WTC11 (cell line): ENCODE measurements at regions not wholly inside any gene's neighbourhood (a gene's known extent, or its start where the extent isn't known, plus 50 kb on each side); places are given as distances from the start of the nearest gene placed in this dataset.

Source experiments
- ATAC-seq: fragments of 200-7000 bp; cut with Tn5 transposase; 2 replicates; pipeline ENCODE4 v1.10.0; 2021; ENCODE audit warnings: mild to moderate bottlenecking, moderate library complexity
- CTCF ChIA-PET: fragments of 300-600 bp; sonication (Branson Sonifier 250); formaldehyde crosslinking; loops from one replicate; lab custom pipeline; 2021; ENCODE audit warnings: antibody characterized with exemption; lab: Charles Lee
- POLR2A ChIA-PET: fragments of 350-600 bp; sonication (Branson Sonifier 250); formaldehyde crosslinking; loops from one replicate; lab custom pipeline; 2021; ENCODE audit warnings: antibody characterized with exemption; lab: Charles Lee
- DNase-seq: peaks from one replicate; pipeline ENCODE4 v3.0.0; 2021; ENCODE audit warnings: low spot score
- H3K27ac Mint-ChIP-seq: 2 replicates; pipeline ENCODE4 v1.8.0; 2021; ENCODE audit warnings: mixed read lengths
- H3K27me3 Mint-ChIP-seq: 2 replicates; pipeline ENCODE4 v1.8.0; 2021; ENCODE audit warnings: low read depth, mild to moderate bottlenecking, moderate library complexity, mixed read lengths
- H3K36me3 Mint-ChIP-seq: 2 replicates; pipeline ENCODE4 v1.8.0; 2021; ENCODE audit warnings: mixed read lengths
- H3K4me1 Mint-ChIP-seq: 2 replicates; pipeline ENCODE4 v1.8.0; 2022; ENCODE audit warnings: mixed read lengths
- H3K4me3 Mint-ChIP-seq: 2 replicates; pipeline ENCODE4 v1.8.0; 2021; ENCODE audit warnings: mild to moderate bottlenecking, moderate library complexity, mixed read lengths
- H3K9me3 Mint-ChIP-seq: 2 replicates; pipeline ENCODE4 v1.8.0; 2021; ENCODE audit warnings: mixed read lengths
- CBFB ChIP-seq: sonication (generic); formaldehyde crosslinking; IDR thresholded peaks from 2 replicates; pipeline ENCODE4 v1.8.1; 2022; ENCODE audit warnings: mild to moderate bottlenecking, low read depth, missing genetic modification reagents
- ESRRA ChIP-seq: sonication (generic); formaldehyde crosslinking; IDR thresholded peaks from 2 replicates; pipeline ENCODE4 v1.8.1; 2022; ENCODE audit warnings: mild to moderate bottlenecking, missing genetic modification reagents, borderline replicate concordance
- GTF2I ChIP-seq: fragments of 250-450 bp; sonication (Bioruptor Pico); conservative IDR thresholded peaks from 2 replicates; pipeline ENCODE4 v1.4.0; 2021; ENCODE audit warnings: mild to moderate bottlenecking
- HMGA2 ChIP-seq: fragments of 250-450 bp; sonication (Bioruptor Pico); IDR thresholded peaks from 2 replicates; pipeline ENCODE4 v1.4.0; 2021; ENCODE audit warnings: mild to moderate bottlenecking, moderate library complexity
- MXD4 ChIP-seq: fragments of 250-450 bp; sonication (Bioruptor Pico); IDR thresholded peaks from 2 replicates; pipeline ENCODE4 v1.8.0; 2021; ENCODE audit warnings: mild to moderate bottlenecking, moderate library complexity, borderline replicate concordance
- NFATC4 ChIP-seq: fragments of 250-450 bp; sonication (Bioruptor Pico); IDR thresholded peaks from 2 replicates; pipeline ENCODE4 v1.9.0; 2021; ENCODE audit warnings: mild to moderate bottlenecking
- NFE2L1 ChIP-seq: sonication (generic); formaldehyde crosslinking; IDR thresholded peaks from 2 replicates; pipeline ENCODE4 v1.8.1; 2023; ENCODE audit warnings: missing genetic modification reagents
- RELA ChIP-seq: sonication (generic); formaldehyde crosslinking; IDR thresholded peaks from 2 replicates; pipeline ENCODE4 v1.8.1; 2022; ENCODE audit warnings: missing genetic modification reagents, mild to moderate bottlenecking, borderline replicate concordance
- SMAD3 ChIP-seq: sonication (generic); formaldehyde crosslinking; IDR thresholded peaks from 2 replicates; pipeline ENCODE4 v1.8.0; 2022; ENCODE audit warnings: missing genetic modification reagents, mild to moderate bottlenecking, borderline replicate concordance
- SP1 ChIP-seq: sonication (generic); formaldehyde crosslinking; conservative IDR thresholded peaks from 2 replicates; pipeline ENCODE4 v1.8.1; 2022; ENCODE audit warnings: missing genetic modification reagents
- TEAD1 ChIP-seq: sonication (generic); formaldehyde crosslinking; IDR thresholded peaks from 2 replicates; pipeline ENCODE4 v1.8.0; 2022; ENCODE audit warnings: mild to moderate bottlenecking, missing genetic modification reagents
- ZNF121 ChIP-seq: sonication (generic); formaldehyde crosslinking; IDR thresholded peaks from 2 replicates; pipeline ENCODE4 v1.8.0; 2023; ENCODE audit warnings: missing genetic modification reagents
- ZNF671 ChIP-seq: fragments of 250-450 bp; sonication (Bioruptor Pico); IDR thresholded peaks from 2 replicates; pipeline ENCODE4 v1.8.0; 2021; ENCODE audit warnings: mild to moderate bottlenecking
- TF ChIP-seq, protein P1 (sequence below): sonication (generic); formaldehyde crosslinking; IDR thresholded peaks from 2 replicates; pipeline ENCODE4 v1.8.0; 2023; ENCODE audit warnings: mild to moderate bottlenecking, missing genetic modification reagents
- TF ChIP-seq, protein P2 (sequence below): sonication (generic); formaldehyde crosslinking; IDR thresholded peaks from 2 replicates; pipeline ENCODE4 v1.8.0; 2022; ENCODE audit warnings: mild to moderate bottlenecking, missing genetic modification reagents
- TF ChIP-seq, protein P3 (sequence below): sonication (generic); formaldehyde crosslinking; IDR thresholded peaks from 2 replicates; pipeline ENCODE4 v1.8.1; 2023; ENCODE audit warnings: mild to moderate bottlenecking, missing genetic modification reagents, borderline replicate concordance
- TF ChIP-seq, protein P4 (sequence below): sonication (generic); formaldehyde crosslinking; IDR thresholded peaks from 2 replicates; pipeline ENCODE4 v1.8.1; 2022; ENCODE audit warnings: low read depth, missing genetic modification reagents, borderline replicate concordance
- TF ChIP-seq, protein P5 (sequence below): fragments of 250-450 bp; sonication (Bioruptor Pico); IDR thresholded peaks from 2 replicates; pipeline ENCODE4 v1.8.0; 2021; ENCODE audit warnings: mild to moderate bottlenecking
- TF ChIP-seq, protein P6 (sequence below): sonication (generic); formaldehyde crosslinking; conservative IDR thresholded peaks from 2 replicates; pipeline ENCODE4 v1.8.1; 2023; ENCODE audit warnings: mild to moderate bottlenecking, low read depth, missing genetic modification reagents, moderate library complexity
- TF ChIP-seq, protein P7 (sequence below): sonication (generic); formaldehyde crosslinking; IDR thresholded peaks from 2 replicates; pipeline ENCODE4 v1.8.0; 2022; ENCODE audit warnings: mild to moderate bottlenecking, missing genetic modification reagents

DNA sequence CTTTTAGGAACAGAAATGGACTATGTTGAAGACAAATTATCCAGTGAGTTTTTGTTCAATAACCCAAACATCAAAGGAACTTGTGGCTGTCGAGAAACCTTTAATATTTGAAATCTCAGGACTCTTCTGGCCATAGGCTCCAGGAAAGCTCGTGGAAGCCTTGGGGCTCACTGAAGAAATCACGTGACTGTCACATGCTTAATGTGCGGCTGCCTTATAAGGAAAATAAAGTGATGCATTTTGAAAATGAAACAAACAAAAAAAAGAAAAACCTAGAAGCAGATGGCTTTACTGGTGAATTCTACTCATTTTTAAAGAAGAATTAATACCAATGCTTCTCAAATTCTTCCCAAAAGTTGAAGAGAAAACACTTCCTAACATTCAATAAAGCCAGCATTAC, 228.4 kb upstream of the RAB4A start:
- no peak for ATAC-seq
- TF ChIP-seq GTF2I (no peak), ESRRA (CRISPR knock-in tag) (no peak), MXD4 (CRISPR knock-in tag) (no peak), CBFB (no peak), SP1 (CRISPR knock-in tag) (no peak), TEAD1 (CRISPR knock-in tag) (no peak)
- TF ChIP-seq, protein P1, sequence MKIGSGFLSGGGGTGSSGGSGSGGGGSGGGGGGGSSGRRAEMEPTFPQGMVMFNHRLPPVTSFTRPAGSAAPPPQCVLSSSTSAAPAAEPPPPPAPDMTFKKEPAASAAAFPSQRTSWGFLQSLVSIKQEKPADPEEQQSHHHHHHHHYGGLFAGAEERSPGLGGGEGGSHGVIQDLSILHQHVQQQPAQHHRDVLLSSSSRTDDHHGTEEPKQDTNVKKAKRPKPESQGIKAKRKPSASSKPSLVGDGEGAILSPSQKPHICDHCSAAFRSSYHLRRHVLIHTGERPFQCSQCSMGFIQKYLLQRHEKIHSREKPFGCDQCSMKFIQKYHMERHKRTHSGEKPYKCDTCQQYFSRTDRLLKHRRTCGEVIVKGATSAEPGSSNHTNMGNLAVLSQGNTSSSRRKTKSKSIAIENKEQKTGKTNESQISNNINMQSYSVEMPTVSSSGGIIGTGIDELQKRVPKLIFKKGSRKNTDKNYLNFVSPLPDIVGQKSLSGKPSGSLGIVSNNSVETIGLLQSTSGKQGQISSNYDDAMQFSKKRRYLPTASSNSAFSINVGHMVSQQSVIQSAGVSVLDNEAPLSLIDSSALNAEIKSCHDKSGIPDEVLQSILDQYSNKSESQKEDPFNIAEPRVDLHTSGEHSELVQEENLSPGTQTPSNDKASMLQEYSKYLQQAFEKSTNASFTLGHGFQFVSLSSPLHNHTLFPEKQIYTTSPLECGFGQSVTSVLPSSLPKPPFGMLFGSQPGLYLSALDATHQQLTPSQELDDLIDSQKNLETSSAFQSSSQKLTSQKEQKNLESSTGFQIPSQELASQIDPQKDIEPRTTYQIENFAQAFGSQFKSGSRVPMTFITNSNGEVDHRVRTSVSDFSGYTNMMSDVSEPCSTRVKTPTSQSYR = no peak
- TF ChIP-seq, protein P2, sequence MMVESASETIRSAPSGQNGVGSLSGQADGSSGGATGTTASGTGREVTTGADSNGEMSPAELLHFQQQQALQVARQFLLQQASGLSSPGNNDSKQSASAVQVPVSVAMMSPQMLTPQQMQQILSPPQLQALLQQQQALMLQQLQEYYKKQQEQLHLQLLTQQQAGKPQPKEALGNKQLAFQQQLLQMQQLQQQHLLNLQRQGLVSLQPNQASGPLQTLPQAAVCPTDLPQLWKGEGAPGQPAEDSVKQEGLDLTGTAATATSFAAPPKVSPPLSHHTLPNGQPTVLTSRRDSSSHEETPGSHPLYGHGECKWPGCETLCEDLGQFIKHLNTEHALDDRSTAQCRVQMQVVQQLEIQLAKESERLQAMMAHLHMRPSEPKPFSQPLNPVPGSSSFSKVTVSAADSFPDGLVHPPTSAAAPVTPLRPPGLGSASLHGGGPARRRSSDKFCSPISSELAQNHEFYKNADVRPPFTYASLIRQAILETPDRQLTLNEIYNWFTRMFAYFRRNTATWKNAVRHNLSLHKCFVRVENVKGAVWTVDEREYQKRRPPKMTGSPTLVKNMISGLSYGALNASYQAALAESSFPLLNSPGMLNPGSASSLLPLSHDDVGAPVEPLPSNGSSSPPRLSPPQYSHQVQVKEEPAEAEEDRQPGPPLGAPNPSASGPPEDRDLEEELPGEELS (CRISPR knock-in tag) = no peak
- TF ChIP-seq, protein P3, sequence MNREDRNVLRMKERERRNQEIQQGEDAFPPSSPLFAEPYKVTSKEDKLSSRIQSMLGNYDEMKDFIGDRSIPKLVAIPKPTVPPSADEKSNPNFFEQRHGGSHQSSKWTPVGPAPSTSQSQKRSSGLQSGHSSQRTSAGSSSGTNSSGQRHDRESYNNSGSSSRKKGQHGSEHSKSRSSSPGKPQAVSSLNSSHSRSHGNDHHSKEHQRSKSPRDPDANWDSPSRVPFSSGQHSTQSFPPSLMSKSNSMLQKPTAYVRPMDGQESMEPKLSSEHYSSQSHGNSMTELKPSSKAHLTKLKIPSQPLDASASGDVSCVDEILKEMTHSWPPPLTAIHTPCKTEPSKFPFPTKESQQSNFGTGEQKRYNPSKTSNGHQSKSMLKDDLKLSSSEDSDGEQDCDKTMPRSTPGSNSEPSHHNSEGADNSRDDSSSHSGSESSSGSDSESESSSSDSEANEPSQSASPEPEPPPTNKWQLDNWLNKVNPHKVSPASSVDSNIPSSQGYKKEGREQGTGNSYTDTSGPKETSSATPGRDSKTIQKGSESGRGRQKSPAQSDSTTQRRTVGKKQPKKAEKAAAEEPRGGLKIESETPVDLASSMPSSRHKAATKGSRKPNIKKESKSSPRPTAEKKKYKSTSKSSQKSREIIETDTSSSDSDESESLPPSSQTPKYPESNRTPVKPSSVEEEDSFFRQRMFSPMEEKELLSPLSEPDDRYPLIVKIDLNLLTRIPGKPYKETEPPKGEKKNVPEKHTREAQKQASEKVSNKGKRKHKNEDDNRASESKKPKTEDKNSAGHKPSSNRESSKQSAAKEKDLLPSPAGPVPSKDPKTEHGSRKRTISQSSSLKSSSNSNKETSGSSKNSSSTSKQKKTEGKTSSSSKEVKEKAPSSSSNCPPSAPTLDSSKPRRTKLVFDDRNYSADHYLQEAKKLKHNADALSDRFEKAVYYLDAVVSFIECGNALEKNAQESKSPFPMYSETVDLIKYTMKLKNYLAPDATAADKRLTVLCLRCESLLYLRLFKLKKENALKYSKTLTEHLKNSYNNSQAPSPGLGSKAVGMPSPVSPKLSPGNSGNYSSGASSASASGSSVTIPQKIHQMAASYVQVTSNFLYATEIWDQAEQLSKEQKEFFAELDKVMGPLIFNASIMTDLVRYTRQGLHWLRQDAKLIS (CRISPR knock-in tag) = no peak
- TF ChIP-seq, protein P4, sequence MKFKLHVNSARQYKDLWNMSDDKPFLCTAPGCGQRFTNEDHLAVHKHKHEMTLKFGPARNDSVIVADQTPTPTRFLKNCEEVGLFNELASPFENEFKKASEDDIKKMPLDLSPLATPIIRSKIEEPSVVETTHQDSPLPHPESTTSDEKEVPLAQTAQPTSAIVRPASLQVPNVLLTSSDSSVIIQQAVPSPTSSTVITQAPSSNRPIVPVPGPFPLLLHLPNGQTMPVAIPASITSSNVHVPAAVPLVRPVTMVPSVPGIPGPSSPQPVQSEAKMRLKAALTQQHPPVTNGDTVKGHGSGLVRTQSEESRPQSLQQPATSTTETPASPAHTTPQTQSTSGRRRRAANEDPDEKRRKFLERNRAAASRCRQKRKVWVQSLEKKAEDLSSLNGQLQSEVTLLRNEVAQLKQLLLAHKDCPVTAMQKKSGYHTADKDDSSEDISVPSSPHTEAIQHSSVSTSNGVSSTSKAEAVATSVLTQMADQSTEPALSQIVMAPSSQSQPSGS = no peak
- H3K4me3 Mint-ChIP-seq = no peak overlapping the region

DNA sequence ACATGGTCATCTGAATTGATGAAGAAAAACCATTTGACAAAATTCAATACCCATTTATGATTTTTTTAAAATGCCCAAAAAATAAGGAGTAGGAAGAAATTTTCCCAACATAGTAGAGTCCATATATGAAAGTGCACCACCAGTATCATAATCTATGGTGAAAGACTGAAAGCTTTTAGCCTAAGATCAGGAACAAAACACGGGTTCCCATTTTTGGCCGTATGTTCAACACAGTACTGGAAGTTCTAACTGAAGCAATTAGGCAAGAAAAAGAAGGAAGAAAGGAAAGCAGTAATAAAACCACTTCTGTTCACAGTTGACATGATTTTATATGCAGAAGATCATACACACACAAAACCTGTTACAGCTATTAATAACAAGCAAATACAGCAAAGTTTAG, 227.8 kb upstream of the RAB4A start:
- DNase-seq = no peak
- ATAC-seq = no peak
- peaks cover 9% of the 10 kb centered on the region; the same call in 1 of the 2 replicates for H3K9me3 Mint-ChIP-seq
- H3K4me1 Mint-ChIP-seq = peaks cover 24% of the 10 kb centered on the region
- no peak overlapping the region for H3K27ac Mint-ChIP-seq
- no peak overlapping the region for H3K4me3 Mint-ChIP-seq
- peaks cover 7% of the 10 kb centered on the region for H3K27me3 Mint-ChIP-seq
- TF ChIP-seq TEAD1 (CRISPR knock-in tag) (no peak), SMAD3 (CRISPR knock-in tag) (no peak), NFATC4 (CRISPR knock-in tag) (no peak), NFE2L1 (CRISPR knock-in tag) (no peak), ZNF671 (CRISPR knock-in tag) (no peak), ZNF121 (CRISPR knock-in tag) (no peak), HMGA2 (CRISPR knock-in tag) (no peak), RELA (no peak)
- TF ChIP-seq, protein P5, sequence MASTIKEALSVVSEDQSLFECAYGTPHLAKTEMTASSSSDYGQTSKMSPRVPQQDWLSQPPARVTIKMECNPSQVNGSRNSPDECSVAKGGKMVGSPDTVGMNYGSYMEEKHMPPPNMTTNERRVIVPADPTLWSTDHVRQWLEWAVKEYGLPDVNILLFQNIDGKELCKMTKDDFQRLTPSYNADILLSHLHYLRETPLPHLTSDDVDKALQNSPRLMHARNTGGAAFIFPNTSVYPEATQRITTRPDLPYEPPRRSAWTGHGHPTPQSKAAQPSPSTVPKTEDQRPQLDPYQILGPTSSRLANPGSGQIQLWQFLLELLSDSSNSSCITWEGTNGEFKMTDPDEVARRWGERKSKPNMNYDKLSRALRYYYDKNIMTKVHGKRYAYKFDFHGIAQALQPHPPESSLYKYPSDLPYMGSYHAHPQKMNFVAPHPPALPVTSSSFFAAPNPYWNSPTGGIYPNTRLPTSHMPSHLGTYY (CRISPR knock-in tag) = no peak
- TF ChIP-seq, protein P6, sequence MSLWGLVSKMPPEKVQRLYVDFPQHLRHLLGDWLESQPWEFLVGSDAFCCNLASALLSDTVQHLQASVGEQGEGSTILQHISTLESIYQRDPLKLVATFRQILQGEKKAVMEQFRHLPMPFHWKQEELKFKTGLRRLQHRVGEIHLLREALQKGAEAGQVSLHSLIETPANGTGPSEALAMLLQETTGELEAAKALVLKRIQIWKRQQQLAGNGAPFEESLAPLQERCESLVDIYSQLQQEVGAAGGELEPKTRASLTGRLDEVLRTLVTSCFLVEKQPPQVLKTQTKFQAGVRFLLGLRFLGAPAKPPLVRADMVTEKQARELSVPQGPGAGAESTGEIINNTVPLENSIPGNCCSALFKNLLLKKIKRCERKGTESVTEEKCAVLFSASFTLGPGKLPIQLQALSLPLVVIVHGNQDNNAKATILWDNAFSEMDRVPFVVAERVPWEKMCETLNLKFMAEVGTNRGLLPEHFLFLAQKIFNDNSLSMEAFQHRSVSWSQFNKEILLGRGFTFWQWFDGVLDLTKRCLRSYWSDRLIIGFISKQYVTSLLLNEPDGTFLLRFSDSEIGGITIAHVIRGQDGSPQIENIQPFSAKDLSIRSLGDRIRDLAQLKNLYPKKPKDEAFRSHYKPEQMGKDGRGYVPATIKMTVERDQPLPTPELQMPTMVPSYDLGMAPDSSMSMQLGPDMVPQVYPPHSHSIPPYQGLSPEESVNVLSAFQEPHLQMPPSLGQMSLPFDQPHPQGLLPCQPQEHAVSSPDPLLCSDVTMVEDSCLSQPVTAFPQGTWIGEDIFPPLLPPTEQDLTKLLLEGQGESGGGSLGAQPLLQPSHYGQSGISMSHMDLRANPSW = no peak
- TF ChIP-seq, protein P7, sequence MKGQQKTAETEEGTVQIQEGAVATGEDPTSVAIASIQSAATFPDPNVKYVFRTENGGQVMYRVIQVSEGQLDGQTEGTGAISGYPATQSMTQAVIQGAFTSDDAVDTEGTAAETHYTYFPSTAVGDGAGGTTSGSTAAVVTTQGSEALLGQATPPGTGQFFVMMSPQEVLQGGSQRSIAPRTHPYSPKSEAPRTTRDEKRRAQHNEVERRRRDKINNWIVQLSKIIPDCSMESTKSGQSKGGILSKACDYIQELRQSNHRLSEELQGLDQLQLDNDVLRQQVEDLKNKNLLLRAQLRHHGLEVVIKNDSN (CRISPR knock-in tag) = no peak
- ChIA-PET CTCF (no interaction called here), POLR2A (no interaction called here)
- no peaks in the 10 kb centered on the region for H3K36me3 Mint-ChIP-seq

More for the DNA sequence above, 228.4 kb upstream of the RAB4A start:
- H3K9me3 Mint-ChIP-seq = peaks cover 9% of the 10 kb centered on the region; the same call in 1 of the 2 replicates
- no peak overlapping the region for H3K27ac Mint-ChIP-seq
- H3K36me3 Mint-ChIP-seq = no peaks in the 10 kb centered on the region
- ChIA-PET CTCF (no interaction called here), POLR2A (no interaction called here)
- H3K27me3 Mint-ChIP-seq = peaks cover 7% of the 10 kb centered on the region
- H3K4me1 Mint-ChIP-seq = peaks cover 23% of the 10 kb centered on the region
- DNase-seq = no peak
